ENCODE measurements at regions not wholly inside any gene's neighbourhood (a gene's known extent, or its start where the extent isn't known, plus 50 kb on each side); places are given as distances from the start of the nearest gene placed in this dataset.

GRCh38 chr4:181365671-181366070, 877.5 kb upstream of the TENM3 start:
- TF ChIP-seq POLR2AphosphoS5 (IDR thresholded peaks at IDR 0.05; ENCODE audit: borderline replicate concordance, low read depth, low read length) (no peak), EZH2 (IDR thresholded peaks at IDR 0.05) (no peak), FOXP2 (optimal IDR thresholded peaks at IDR 0.05; ENCODE audit: control extremely low read depth, extremely low read length, insufficient read depth) (no peak)
